Stimulated activated CD4-positive, alpha-beta T cell treated with anti-CD3 and anti-CD28 coated beads, Interleukin-12 subunit alpha, Interleukin-12 subunit beta, amount 100 ng/mL, for 48 hours (primary cell): ENCODE measurements at regions not wholly inside any gene's neighbourhood (a gene's known extent, or its start where the extent isn't known, plus 50 kb on each side); places are given as distances from the start of the nearest gene placed in this dataset.

Experiments used
- DNase-seq, 3 donors: peaks; one replicate each; pipeline ENCODE4 v3.0.0-alpha.2; 2020; ENCODE audit warnings: low read depth in 2 of 3, low spot score in 1 of 3

- no peak for DNase-seq
These were observed 78.0 kb upstream of the CPEB2 start for GRCh38 chr4:14924076-14924811.

- no peak for DNase-seq
These were observed 77.4 kb upstream of the CPEB2 start for GRCh38 chr4:14924812-14925344.

GRCh38 chr4:14925471-14925870, 76.8 kb upstream of the CPEB2 start:
- DNase-seq: no peak

GRCh38 chr4:14926368-14926767, 75.9 kb upstream of the CPEB2 start:
- no peak for DNase-seq

GRCh38 chr4:14928035-14928434, 74.2 kb upstream of the CPEB2 start:
- no peak for DNase-seq

GRCh38 chr4:14929669-14930068, 72.6 kb upstream of the CPEB2 start:
- no peak for DNase-seq

- no peak for DNase-seq
These were observed 67.4 kb upstream of the CPEB2 start for GRCh38 chr4:14934704-14935390.

- no peak for DNase-seq
These were observed 58.5 kb upstream of the CPEB2 start for GRCh38 chr4:14943749-14944148.

- no peak for DNase-seq
These were observed 49.9 kb upstream of the CPEB2 start for GRCh38 chr4:14952352-14952751.
